DMS53 treated with DMSO at 0.1 percent for 48 hours (cell line): ENCODE measurements at regions not wholly inside any gene's neighbourhood (a gene's known extent, or its start where the extent isn't known, plus 50 kb on each side); places are given as distances from the start of the nearest gene placed in this dataset.
A peak's percentile ranks its signal among the peaks of the same experiment; 100 is the strongest.

ENCODE experiments used
- DNase-seq: peaks from one replicate; lab custom pipeline; 2025; ENCODE audit not compliant: unreplicated experiment; lab: John Stamatoyannopoulos, UW

DNA sequence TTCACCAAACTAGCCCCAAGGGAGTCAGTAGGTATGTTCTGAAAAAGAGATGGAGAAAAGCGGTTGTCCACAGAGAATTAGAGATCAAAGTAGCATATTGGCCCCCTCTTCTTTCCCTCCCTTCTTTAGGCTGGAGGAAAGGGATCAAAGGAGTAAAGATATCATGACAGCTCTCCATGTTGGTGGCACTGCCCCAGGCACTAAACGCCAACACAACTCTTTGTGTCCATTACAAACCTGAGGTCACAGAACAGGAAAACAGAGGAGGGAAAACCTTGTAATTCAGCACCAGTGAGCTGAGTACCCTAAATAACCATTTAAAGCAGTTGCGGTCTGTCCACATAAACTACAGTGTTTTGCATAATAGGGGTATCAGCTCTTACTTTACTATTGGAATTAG, 113.0 kb upstream of the TFAP2D start:
- DNase-seq, result no peak

DNA sequence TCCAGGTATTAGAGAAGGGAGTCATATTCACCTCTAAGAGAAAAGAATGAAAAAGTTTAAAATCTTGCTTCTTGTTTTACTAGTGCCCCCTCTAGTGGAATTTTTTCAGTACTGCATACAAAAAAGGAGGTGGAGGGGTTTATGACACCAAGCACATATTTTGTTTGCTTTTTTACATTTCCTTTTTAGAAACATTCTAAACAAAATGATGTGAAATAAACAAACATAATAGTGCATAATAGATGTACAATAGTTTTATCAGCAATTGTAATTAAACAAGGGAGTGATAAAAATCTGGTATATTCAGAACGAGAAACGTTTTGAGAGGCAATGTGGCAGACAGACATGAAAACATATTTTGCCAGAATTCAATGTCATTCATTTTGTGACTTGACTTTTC, 111.0 kb upstream of the TFAP2D start:
- peak; percentile 58 for DNase-seq

DNA sequence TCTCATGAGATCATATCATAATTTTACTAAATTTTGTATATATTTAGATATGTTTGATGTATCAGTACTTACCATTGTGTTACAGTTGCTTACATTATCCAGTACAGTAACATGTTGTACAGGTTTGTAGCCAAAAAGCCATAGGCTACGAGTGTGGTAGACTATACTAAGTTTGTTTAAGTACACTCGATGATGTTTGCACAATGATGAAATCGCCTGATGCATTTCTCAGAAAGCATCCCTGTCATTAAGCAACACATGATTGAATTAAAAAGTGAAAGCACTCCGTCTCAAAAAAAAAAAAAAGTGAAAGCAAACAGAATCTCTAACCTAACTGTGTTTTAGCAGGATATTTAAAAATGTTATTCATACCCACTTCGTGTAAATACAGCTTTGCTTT, 104.9 kb upstream of the TFAP2D start:
- DNase-seq, result peak; percentile 83

DNA sequence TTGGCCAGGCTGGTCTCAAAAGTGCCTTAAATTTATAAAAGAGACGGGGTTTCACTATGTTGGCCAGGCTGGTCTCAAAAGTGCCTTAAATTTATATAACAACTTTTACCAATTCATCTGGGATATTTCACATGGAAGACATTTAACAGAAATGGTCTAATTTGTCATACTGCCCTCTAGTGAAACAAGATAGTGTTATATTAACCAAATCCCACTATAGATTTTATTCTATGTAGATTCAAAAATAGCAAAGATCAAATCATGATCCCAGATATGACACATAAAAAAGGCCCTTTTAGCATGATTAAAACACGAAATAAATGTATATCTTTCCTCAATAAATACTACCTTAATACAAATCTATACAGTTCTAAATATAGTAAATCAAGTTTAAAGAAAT, 102.8 kb upstream of the TFAP2D start:
- peak; percentile 12 for DNase-seq

DNA sequence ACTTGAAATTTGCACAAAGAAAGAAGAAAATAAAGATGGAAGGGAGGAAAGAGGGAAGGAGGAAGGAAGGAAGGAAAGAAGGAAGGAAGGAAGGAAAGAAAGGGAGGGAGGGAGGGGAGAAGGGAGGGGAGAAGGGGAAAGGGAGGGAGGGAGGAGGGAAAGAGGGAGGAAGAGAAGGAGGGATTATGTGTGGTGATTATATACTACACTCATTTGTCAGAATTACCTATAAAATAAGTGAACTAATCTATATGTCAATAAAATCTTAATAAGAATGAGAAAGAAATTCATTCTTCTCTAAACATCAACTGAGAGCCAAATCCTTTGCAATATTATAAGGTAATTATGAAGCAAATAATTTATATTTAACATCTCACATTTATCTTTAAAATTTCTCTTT, 77.9 kb upstream of the TFAP2D start:
- no peak for DNase-seq

DNA sequence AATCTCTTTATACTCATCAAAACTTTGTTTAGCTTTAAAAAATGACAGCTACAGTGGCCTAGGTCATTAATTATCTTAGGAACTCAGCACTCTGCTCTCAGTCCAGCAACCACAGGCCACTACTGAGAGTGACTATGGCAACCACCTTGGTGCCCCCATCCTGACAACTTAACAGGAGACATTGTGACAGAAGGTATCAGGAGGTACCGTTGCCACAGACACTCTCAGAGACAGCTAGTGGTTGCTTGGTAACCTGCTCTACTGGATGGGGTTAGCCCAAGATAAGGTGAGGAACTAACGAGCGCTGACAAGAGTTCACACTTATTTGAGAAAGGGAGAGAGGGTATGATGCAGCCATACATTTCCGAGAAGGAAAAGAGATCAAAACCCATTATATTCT, 76.1 kb upstream of the TFAP2D start:
- DNase-seq, result no peak

DNA sequence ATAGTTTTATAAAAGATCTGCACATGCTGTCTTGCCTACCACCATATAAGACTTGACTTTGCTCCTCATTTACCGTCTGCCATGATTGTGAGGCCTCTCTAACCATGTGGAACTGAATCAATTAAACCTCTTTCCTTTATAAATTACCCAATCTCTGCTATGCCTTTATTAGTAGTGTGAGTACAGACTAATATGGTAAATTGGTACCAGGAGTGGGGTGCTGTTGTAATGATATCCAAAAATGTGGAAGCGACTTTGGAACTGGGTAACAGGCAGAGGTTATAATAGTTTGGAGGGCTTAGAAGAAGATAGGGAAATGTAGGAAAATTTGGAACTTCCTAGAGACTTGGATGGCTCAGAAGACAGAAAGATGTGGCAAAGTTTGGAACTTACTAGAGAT, 64.2 kb upstream of the TFAP2D start:
- DNase-seq, result no peak

DNA sequence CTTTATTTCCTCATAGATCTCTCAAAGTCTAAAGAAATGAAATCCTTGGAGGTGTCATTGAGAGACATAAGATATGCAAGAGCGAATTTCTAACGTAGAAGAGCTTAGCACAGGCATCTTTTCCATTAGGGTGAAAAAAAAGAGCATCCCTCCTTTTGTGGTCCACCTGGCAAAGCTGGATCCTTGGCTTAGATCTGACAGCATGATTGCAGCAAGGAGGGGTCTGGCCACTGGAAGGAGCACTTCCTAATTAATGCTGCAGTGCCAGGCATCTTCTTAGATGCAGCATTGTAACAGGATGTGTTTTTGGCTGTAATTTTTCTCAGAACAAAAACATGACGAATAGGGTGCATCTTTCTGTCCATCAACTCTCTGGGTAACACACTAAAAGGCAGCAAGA, 60.1 kb upstream of the TFAP2D start:
- no peak for DNase-seq

DNA sequence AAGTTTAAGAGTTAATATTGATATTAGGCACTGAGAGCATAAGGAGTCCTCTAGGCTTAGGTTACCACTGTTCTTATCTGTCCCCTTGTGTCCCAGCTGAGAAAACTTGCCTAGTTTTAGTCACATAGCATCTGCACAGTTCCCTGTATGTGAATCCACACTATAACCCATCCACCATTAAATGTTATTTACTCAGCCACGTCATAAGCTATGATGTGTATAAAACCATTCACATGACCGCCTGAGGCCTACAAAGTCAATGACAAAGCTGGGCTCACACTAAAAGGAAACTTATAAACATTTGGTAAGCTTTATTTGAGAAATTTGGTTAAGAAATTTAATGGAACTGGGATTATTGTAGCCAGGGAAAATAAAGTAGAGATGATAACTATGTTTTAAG, 59.2 kb upstream of the TFAP2D start:
- DNase-seq, result peak; percentile 69

DNA sequence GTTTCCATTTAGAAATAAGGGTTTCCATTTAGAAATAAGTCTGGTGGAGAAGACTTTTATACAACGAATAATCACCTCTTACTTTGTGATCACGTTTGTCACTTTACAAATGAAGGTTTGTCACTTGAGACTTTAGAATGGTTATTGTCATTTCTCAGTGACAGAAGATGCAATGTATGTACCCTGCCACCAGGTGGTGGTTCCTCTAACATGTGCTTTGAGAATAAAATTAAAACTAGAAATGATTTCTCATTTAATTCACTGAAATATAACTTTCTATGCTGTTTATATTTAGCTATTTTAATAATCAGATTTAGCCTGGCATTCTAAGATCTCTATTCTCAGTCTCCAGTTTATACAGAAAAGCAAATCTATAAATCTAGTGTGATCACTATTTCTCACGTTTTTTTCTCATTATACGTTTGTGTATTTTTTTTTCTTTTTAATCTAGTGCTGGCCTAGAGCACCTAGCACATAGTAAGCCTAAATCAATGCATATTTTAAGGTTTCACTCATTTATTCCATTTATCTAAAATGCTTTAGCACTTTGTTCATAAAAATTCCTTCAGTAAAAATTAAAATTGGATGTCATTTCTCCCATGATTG, 57.4 kb upstream of the TFAP2D start:
- DNase-seq, result peak; percentile 46

DNA sequence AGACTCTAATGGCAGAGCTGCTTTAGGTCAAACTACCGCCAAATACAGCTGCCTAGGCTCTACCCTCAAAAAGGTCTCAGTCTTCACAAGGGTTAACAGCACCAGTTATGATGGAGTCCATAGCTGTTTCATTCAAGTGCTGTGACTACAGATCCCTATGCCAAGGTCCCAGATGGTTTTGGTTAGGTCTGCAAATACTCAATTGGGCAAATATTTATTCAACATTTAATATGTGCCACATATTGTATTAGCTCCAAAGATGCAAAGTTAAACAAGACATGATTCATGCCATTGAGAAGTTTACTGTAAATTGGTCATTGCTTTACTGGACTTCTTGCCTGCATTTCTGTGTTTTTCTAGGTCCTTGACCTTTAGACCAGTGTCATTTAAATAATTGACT, 55.8 kb upstream of the TFAP2D start:
- peak; percentile 97 for DNase-seq

DNA sequence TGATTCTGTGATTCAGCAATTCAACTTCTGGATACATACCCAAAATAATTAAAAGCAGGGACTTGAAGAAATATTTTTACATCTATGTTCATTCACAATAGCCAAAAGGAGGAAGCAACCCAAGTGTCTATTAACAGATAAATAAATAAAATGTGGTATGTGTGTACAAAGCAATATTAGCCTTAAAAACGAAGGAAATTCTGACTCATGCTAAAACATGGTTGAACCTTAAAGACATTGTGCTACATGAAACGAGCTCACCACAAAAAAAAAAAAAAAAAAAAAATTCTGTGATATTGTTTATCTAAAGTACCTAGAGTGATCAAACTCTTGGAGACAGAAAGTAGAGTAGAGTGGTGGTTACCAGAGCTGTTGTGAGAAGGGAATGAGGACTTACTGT, 54.8 kb upstream of the TFAP2D start:
- DNase-seq, result peak; percentile 6

DNA sequence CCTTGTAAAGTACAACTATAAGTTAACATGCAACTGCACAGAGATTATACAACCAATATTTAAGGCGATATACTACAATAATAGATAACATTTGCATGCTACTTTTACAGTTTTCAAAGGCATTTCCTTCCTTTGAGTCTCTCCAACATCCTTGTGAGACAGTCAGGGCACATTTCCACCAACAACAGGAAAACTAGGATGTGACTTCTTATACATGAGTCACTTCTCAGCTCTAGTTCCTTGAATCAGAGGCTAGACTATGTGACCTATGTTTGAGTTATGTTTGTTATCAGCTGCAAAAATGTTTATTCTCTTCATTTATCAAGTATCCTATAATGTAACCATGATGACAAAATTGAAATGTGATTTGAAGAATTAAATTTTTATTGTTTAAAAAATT, 51.7 kb upstream of the TFAP2D start:
- no peak for DNase-seq
